ENCODE measurements at regions not wholly inside any gene's neighbourhood (a gene's known extent, or its start where the extent isn't known, plus 50 kb on each side); places are given as distances from the start of the nearest gene placed in this dataset.

- no peak for TF ChIP-seq EGR1 (IDR thresholded peaks at IDR 0.05; ENCODE audit: borderline replicate concordance in 1 of 2, low read depth in 2 of 2, low read length in 2 of 2)
- TF ChIP-seq POLR2AphosphoS5 (IDR thresholded peaks at IDR 0.05; ENCODE audit: low read length), result no peak
- no peak; the same call in 1 of the 2 replicates for TF ChIP-seq SMARCA5 (IDR thresholded peaks at IDR 0.05)
- TF ChIP-seq GABPA (IDR thresholded peaks at IDR 0.05; ENCODE audit: low read depth), result no peak
- peak; percentile 80 for TF ChIP-seq SPI1 (IDR thresholded peaks at IDR 0.05; ENCODE audit: borderline replicate concordance, insufficient read depth, low read depth, low read length)
- TF ChIP-seq TARDBP (IDR thresholded peaks at IDR 0.05; ENCODE audit: borderline replicate concordance), result no peak
- no peak for TF ChIP-seq PAX8 (IDR thresholded peaks at IDR 0.05)
- no peak for TF ChIP-seq ZBTB33 (IDR thresholded peaks at IDR 0.05)
- TF ChIP-seq TCF3 (IDR thresholded peaks at IDR 0.05; ENCODE audit: borderline replicate concordance, insufficient read depth, low read depth, low read length), result 0 out of 2 replicates have a peak, but pooled peaks have one; percentile 22
- peak; percentile 64; the same call in 1 of the 2 replicates for TF ChIP-seq JUNB (IDR thresholded peaks at IDR 0.05)
- TF ChIP-seq IRF5 (IDR thresholded peaks at IDR 0.05; ENCODE audit: borderline replicate concordance), result no peak
- TF ChIP-seq ESRRA (IDR thresholded peaks at IDR 0.05; ENCODE audit: low read length), result no peak
- TF ChIP-seq E2F8 (IDR thresholded peaks at IDR 0.05; ENCODE audit: low read depth, partially characterized antibody), result no peak
- no peak for TF ChIP-seq NRF1 (conservative IDR thresholded peaks at IDR 0.05; ENCODE audit: low read depth, low read length)
- no peak for TF ChIP-seq YBX1 (IDR thresholded peaks at IDR 0.05)
- no peak for TF ChIP-seq REST (IDR thresholded peaks at IDR 0.05; ENCODE audit: low read depth, low read length)
- no peak for TF ChIP-seq PML (IDR thresholded peaks at IDR 0.05; ENCODE audit: low read length)
- TF ChIP-seq SKIL (IDR thresholded peaks at IDR 0.05; ENCODE audit: low read depth, poor library complexity, severe bottlenecking), result peak; percentile 72
These were observed 1208.0 kb downstream of the DIAPH3 start (continued) for GRCh38 chr13:58955546-58956385.
